WTC11 (cell line): ENCODE measurements at regions not wholly inside any gene's neighbourhood (a gene's known extent, or its start where the extent isn't known, plus 50 kb on each side); places are given as distances from the start of the nearest gene placed in this dataset.

Source experiments
- ATAC-seq: fragments of 200-7000 bp; cut with Tn5 transposase; 2 replicates; pipeline ENCODE4 v1.10.0; 2021; ENCODE audit warnings: mild to moderate bottlenecking, moderate library complexity
- CTCF ChIA-PET: fragments of 300-600 bp; sonication (Branson Sonifier 250); formaldehyde crosslinking; loops from one replicate; lab custom pipeline; 2021; ENCODE audit warnings: antibody characterized with exemption; lab: Charles Lee
- POLR2A ChIA-PET: fragments of 350-600 bp; sonication (Branson Sonifier 250); formaldehyde crosslinking; loops from one replicate; lab custom pipeline; 2021; ENCODE audit warnings: antibody characterized with exemption; lab: Charles Lee
- DNase-seq: peaks from one replicate; pipeline ENCODE4 v3.0.0; 2021; ENCODE audit warnings: low spot score
- H3K27ac Mint-ChIP-seq: 2 replicates; pipeline ENCODE4 v1.8.0; 2021; ENCODE audit warnings: mixed read lengths
- H3K27me3 Mint-ChIP-seq: 2 replicates; pipeline ENCODE4 v1.8.0; 2021; ENCODE audit warnings: low read depth, mild to moderate bottlenecking, moderate library complexity, mixed read lengths
- H3K36me3 Mint-ChIP-seq: 2 replicates; pipeline ENCODE4 v1.8.0; 2021; ENCODE audit warnings: mixed read lengths
- H3K4me1 Mint-ChIP-seq: 2 replicates; pipeline ENCODE4 v1.8.0; 2022; ENCODE audit warnings: mixed read lengths
- H3K4me3 Mint-ChIP-seq: 2 replicates; pipeline ENCODE4 v1.8.0; 2021; ENCODE audit warnings: mild to moderate bottlenecking, moderate library complexity, mixed read lengths
- H3K9me3 Mint-ChIP-seq: 2 replicates; pipeline ENCODE4 v1.8.0; 2021; ENCODE audit warnings: mixed read lengths
- CREB1 ChIP-seq: sonication (generic); formaldehyde crosslinking; IDR thresholded peaks from 2 replicates; pipeline ENCODE4 v1.8.0; 2023; ENCODE audit warnings: mild to moderate bottlenecking, missing genetic modification reagents
- ELF4 ChIP-seq: sonication (generic); formaldehyde crosslinking; IDR thresholded peaks from 2 replicates; pipeline ENCODE4 v1.8.1; 2022; ENCODE audit warnings: low read depth, mild to moderate bottlenecking, moderate library complexity, missing genetic modification reagents
- EMX1 ChIP-seq: fragments of 250-450 bp; sonication (Bioruptor Pico); IDR thresholded peaks from 2 replicates; pipeline ENCODE4 v1.8.0; 2021; ENCODE audit warnings: mild to moderate bottlenecking
- FOXJ3 ChIP-seq: sonication (generic); formaldehyde crosslinking; IDR thresholded peaks from 2 replicates; pipeline ENCODE4 v1.9.0; 2021; ENCODE audit warnings: missing genetic modification reagents, mild to moderate bottlenecking, borderline replicate concordance
- GABPB1 ChIP-seq: sonication (generic); formaldehyde crosslinking; IDR thresholded peaks from 2 replicates; pipeline ENCODE4 v1.8.1; 2023; ENCODE audit warnings: mild to moderate bottlenecking, missing genetic modification reagents
- IRF1 ChIP-seq: sonication (generic); formaldehyde crosslinking; IDR thresholded peaks from 2 replicates; pipeline ENCODE4 v1.8.0; 2023; ENCODE audit warnings: missing genetic modification reagents
- KAT7 ChIP-seq: sonication (generic); formaldehyde crosslinking; IDR thresholded peaks from 2 replicates; pipeline ENCODE4 v1.8.1; 2023; ENCODE audit warnings: missing genetic modification reagents, mild to moderate bottlenecking, borderline replicate concordance
- MXD4 ChIP-seq: fragments of 250-450 bp; sonication (Bioruptor Pico); IDR thresholded peaks from 2 replicates; pipeline ENCODE4 v1.8.0; 2021; ENCODE audit warnings: mild to moderate bottlenecking, moderate library complexity, borderline replicate concordance
- NR1H2 ChIP-seq: sonication (generic); formaldehyde crosslinking; IDR thresholded peaks from 2 replicates; pipeline ENCODE4 v1.9.0; 2021; ENCODE audit warnings: mild to moderate bottlenecking, moderate library complexity, missing genetic modification reagents
- NR2C2 ChIP-seq: sonication (generic); formaldehyde crosslinking; IDR thresholded peaks from 2 replicates; pipeline ENCODE4 v1.8.0; 2022; ENCODE audit warnings: mild to moderate bottlenecking, missing genetic modification reagents
- PREB ChIP-seq: sonication (generic); formaldehyde crosslinking; IDR thresholded peaks from 2 replicates; pipeline ENCODE4 v1.8.1; 2022; ENCODE audit warnings: mild to moderate bottlenecking, missing genetic modification reagents, moderate library complexity, borderline replicate concordance
- PRRX2 ChIP-seq: fragments of 250-450 bp; sonication (Bioruptor Pico); IDR thresholded peaks from 2 replicates; pipeline ENCODE4 v1.8.0; 2021; ENCODE audit warnings: mild to moderate bottlenecking
- STAT6 ChIP-seq: sonication (generic); formaldehyde crosslinking; conservative IDR thresholded peaks from 2 replicates; pipeline ENCODE4 v1.8.1; 2023; ENCODE audit warnings: mild to moderate bottlenecking, low read depth, missing genetic modification reagents, moderate library complexity
- TEAD1 ChIP-seq: sonication (generic); formaldehyde crosslinking; IDR thresholded peaks from 2 replicates; pipeline ENCODE4 v1.8.0; 2022; ENCODE audit warnings: mild to moderate bottlenecking, missing genetic modification reagents
- TEAD4 ChIP-seq: sonication (generic); formaldehyde crosslinking; IDR thresholded peaks from 2 replicates; pipeline ENCODE4 v1.8.0; 2022; ENCODE audit warnings: mild to moderate bottlenecking, missing genetic modification reagents
- TP53 ChIP-seq: sonication (generic); formaldehyde crosslinking; IDR thresholded peaks from 2 replicates; pipeline ENCODE4 v1.8.1; 2023; ENCODE audit warnings: mild to moderate bottlenecking, missing genetic modification reagents
- ZNF281 ChIP-seq: sonication (generic); formaldehyde crosslinking; IDR thresholded peaks from 2 replicates; pipeline ENCODE4 v1.8.0; 2023; ENCODE audit warnings: mild to moderate bottlenecking, missing genetic modification reagents
- ZNF396 ChIP-seq: fragments of 250-450 bp; sonication (Bioruptor Pico); IDR thresholded peaks from 2 replicates; pipeline ENCODE4 v1.8.0; 2021; ENCODE audit warnings: mild to moderate bottlenecking, moderate library complexity, borderline replicate concordance
- ZNF425 ChIP-seq: fragments of 250-450 bp; sonication (Bioruptor Pico); conservative IDR thresholded peaks from 2 replicates; pipeline ENCODE4 v1.9.0; 2021; ENCODE audit warnings: mild to moderate bottlenecking

- TF ChIP-seq FOXJ3 (CRISPR knock-in tag) (no peak), CREB1 (CRISPR knock-in tag) (no peak)
Observed at GRCh38 chr12:70091021-70091521, 152.2 kb upstream of the CNOT2 start (continued).

- CTCF ChIA-PET: no interaction called here
- Mint-ChIP-seq H3K36me3 (no peaks in the 10 kb centered on the region), H3K27me3 (no peaks in the 10 kb centered on the region), H3K4me1 (peaks cover 4% of the 10 kb centered on the region), H3K4me3 (no peak overlapping the region), H3K27ac (no peak overlapping the region), H3K9me3 (peaks cover 24% of the 10 kb centered on the region)
- DNase-seq (no peak), ATAC-seq (no peak)
- no peak for TF ChIP-seq NR2C2 (CRISPR knock-in tag)
- no peak for TF ChIP-seq ELF4 (CRISPR knock-in tag)
- TF ChIP-seq NR1H2 (CRISPR knock-in tag): no peak
- TF ChIP-seq EMX1: no peak
- no peak for TF ChIP-seq STAT6 (CRISPR knock-in tag)
- TF ChIP-seq PREB: no peak
- POLR2A ChIA-PET: no interaction called here
Observed at GRCh38 chr12:70094467-70094866, 148.8 kb upstream of the CNOT2 start.

- H3K9me3 Mint-ChIP-seq: peaks cover 10% of the 10 kb centered on the region
- POLR2A ChIA-PET: no interaction called here
- H3K4me1 Mint-ChIP-seq: peaks cover 11% of the 10 kb centered on the region
- H3K27ac Mint-ChIP-seq: no peak overlapping the region
- DNase-seq: no peak
- no peaks in the 10 kb centered on the region for H3K36me3 Mint-ChIP-seq
- ATAC-seq: no peak
- no peak overlapping the region for H3K4me3 Mint-ChIP-seq
- CTCF ChIA-PET: no interaction called here
- TF ChIP-seq TEAD1 (CRISPR knock-in tag) (no peak), NR2C2 (CRISPR knock-in tag) (no peak), TP53 (CRISPR knock-in tag) (no peak), IRF1 (no peak), PRRX2 (CRISPR knock-in tag) (no peak), TEAD4 (no peak), GABPB1 (CRISPR knock-in tag) (no peak), ZNF396 (CRISPR knock-in tag) (no peak), ZNF425 (CRISPR knock-in tag) (no peak), MXD4 (no peak), ZNF281 (CRISPR knock-in tag) (no peak), KAT7 (CRISPR knock-in tag) (no peak)
- no peaks in the 10 kb centered on the region for H3K27me3 Mint-ChIP-seq
Observed at GRCh38 chr12:70096759-70097410, 146.3 kb upstream of the CNOT2 start.
